OCI-LY1 (cell line): ENCODE measurements at regions not wholly inside any gene's neighbourhood (a gene's known extent, or its start where the extent isn't known, plus 50 kb on each side); places are given as distances from the start of the nearest gene placed in this dataset.

Experiments
- H2AFZ ChIP-seq: fragments of 200-600 bp; sonication (generic), shearing (Covaris generic); 2 replicates; pipeline ENCODE4 v1.6.0; 2014; ENCODE audit warnings: antibody characterized with exemption, mild to moderate bottlenecking, low read length
- H3F3A ChIP-seq: fragments of 200-600 bp; sonication (generic), shearing (Covaris generic); 2 replicates; pipeline ENCODE4 v1.6.0; 2014; ENCODE audit warnings: mild to moderate bottlenecking, antibody characterized with exemption, low read length, moderate library complexity; ENCODE audit not compliant: insufficient read depth
- H3K27ac ChIP-seq: fragments of 200-600 bp; sonication (generic); 2 replicates; pipeline ENCODE4 v1.5.1; 2014; ENCODE audit warnings: low read length, mixed run types, mild to moderate bottlenecking, low read depth; ENCODE audit not compliant: poor library complexity, severe bottlenecking
- H3K27me3 ChIP-seq: fragments of 200-600 bp; sonication (generic); 2 replicates; pipeline ENCODE4 v1.6.0; 2014; ENCODE audit warnings: antibody characterized with exemption, mild to moderate bottlenecking, low read length, moderate library complexity; ENCODE audit not compliant: insufficient read depth
- H3K36me3 ChIP-seq: fragments of 200-600 bp; sonication (generic); 2 replicates; pipeline ENCODE4 v1.6.1; 2014; ENCODE audit warnings: mild to moderate bottlenecking, antibody characterized with exemption, low read length, moderate library complexity, mixed read lengths; ENCODE audit not compliant: insufficient read depth
- H3K4me1 ChIP-seq: fragments of 200-600 bp; sonication (generic); 2 replicates; pipeline ENCODE4 v1.5.1; 2014; ENCODE audit warnings: mild to moderate bottlenecking, low read length, moderate library complexity; ENCODE audit not compliant: insufficient read depth, severe bottlenecking
- H3K4me2 ChIP-seq: fragments of 200-600 bp; sonication (generic), shearing (Covaris generic); 2 replicates; pipeline ENCODE4 v1.6.1; 2014; ENCODE audit warnings: low read length
- H3K4me3 ChIP-seq: fragments of 200-600 bp; sonication (generic); 2 replicates; pipeline ENCODE4 v1.5.1; 2014; ENCODE audit warnings: low read length, low read depth, mild to moderate bottlenecking, mixed read lengths; ENCODE audit not compliant: poor library complexity, severe bottlenecking
- H3K79me2 ChIP-seq: fragments of 200-600 bp; shearing (Covaris generic); 2 replicates; pipeline ENCODE4 v1.6.1; 2016; ENCODE audit warnings: mixed run types, low read length, mixed read lengths; ENCODE audit not compliant: insufficient read depth
- H3K9ac ChIP-seq: fragments of 200-600 bp; sonication (generic), shearing (Covaris generic); 2 replicates; pipeline ENCODE4 v1.6.1; 2014; ENCODE audit warnings: mild to moderate bottlenecking, low read length, mixed read lengths
- H3K9me2 ChIP-seq: fragments of 200-600 bp; sonication (generic), shearing (Covaris generic); 2 replicates; pipeline ENCODE4 v1.6.1; 2014; ENCODE audit warnings: low read depth, mild to moderate bottlenecking, low read length, mixed read lengths
- H3K9me3 ChIP-seq: fragments of 200-600 bp; shearing (Covaris generic); 2 replicates; pipeline ENCODE4 v1.6.1; 2014; ENCODE audit warnings: low read length, mixed read lengths
- H4K20me1 ChIP-seq: fragments of 200-600 bp; sonication (generic), shearing (Covaris generic); 2 replicates; pipeline ENCODE4 v1.6.0; 2016; ENCODE audit warnings: mild to moderate bottlenecking, low read length; ENCODE audit not compliant: insufficient read depth
- CTCF ChIP-seq: fragments of 200-600 bp; sonication (generic), shearing (Covaris generic); IDR thresholded peaks from 2 replicates; pipeline ENCODE4 v1.5.1; 2017; ENCODE audit warnings: mild to moderate bottlenecking, antibody characterized with exemption, low read length, moderate library complexity, mixed read lengths
- EZH2 ChIP-seq: fragments of 200-600 bp; sonication (generic), shearing (Covaris generic); IDR thresholded peaks from 2 replicates; pipeline ENCODE4 v1.8.0; 2017; ENCODE audit warnings: borderline replicate concordance, mixed run types, mild to moderate bottlenecking, antibody characterized with exemption, low read length, moderate library complexity, mixed read lengths

GRCh38 chr14:101008196-101008595 lies 104.7 kb upstream of the RTL1 start:
- Histone ChIP-seq H3K4me1 (no peaks in the 10 kb centered on the region), H3K27ac (no peak overlapping the region), H3K4me3 (no peak overlapping the region), H3K36me3 (no peaks in the 10 kb centered on the region), H3K27me3 (no peaks in the 10 kb centered on the region), H3K79me2 (no peaks in the 10 kb centered on the region), H3K9me2 (no peaks in the 10 kb centered on the region), H3K9ac (no peak overlapping the region), H4K20me1 (no peaks in the 10 kb centered on the region), H3K9me3 (no peaks in the 10 kb centered on the region), H3K4me2 (no peak overlapping the region), H2AFZ (no peak overlapping the region), H3F3A (no peaks in the 10 kb centered on the region)
- TF ChIP-seq CTCF (no peak), EZH2 (no peak)

GRCh38 chr14:101008631-101009336 lies 105.3 kb upstream of the RTL1 start:
- H2AFZ ChIP-seq, result no peak overlapping the region
- no peaks in the 10 kb centered on the region for H3K79me2 ChIP-seq
- no peaks in the 10 kb centered on the region for H3K4me1 ChIP-seq
- no peaks in the 10 kb centered on the region for H3K9me3 ChIP-seq
- no peaks in the 10 kb centered on the region for H3K36me3 ChIP-seq
- no peak overlapping the region for H3K4me2 ChIP-seq
- no peaks in the 10 kb centered on the region for H3F3A ChIP-seq
- H3K27ac ChIP-seq, result no peak overlapping the region
- H3K9ac ChIP-seq, result no peak overlapping the region
- H3K27me3 ChIP-seq, result no peaks in the 10 kb centered on the region
- H3K9me2 ChIP-seq, result no peaks in the 10 kb centered on the region
- TF ChIP-seq EZH2 (no peak), CTCF (no peak)
- H3K4me3 ChIP-seq, result no peak overlapping the region
- no peaks in the 10 kb centered on the region for H4K20me1 ChIP-seq

DNA sequence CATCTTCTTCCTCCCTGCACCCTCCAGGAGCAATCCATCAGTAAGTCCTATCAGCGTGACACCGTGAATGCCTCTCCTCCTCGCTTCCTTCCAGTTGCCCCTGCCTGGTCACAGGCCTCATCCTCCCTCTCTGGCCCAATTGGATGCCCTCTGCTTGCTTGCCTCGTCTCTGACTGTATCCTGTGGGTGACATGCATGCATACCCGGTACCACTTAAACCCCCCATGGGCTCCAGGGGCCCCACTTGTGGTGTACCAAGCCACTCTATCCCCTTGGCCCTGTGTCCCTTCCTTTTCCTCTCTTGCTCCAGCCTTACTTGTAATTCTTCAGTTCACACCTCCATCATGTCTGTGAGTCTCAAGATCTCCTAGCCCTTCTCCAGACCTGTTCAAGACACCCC lies 106.0 kb upstream of the RTL1 start:
- Histone ChIP-seq H3K9me3 (no peaks in the 10 kb centered on the region), H3K27me3 (no peaks in the 10 kb centered on the region), H3K9ac (no peak overlapping the region), H4K20me1 (no peaks in the 10 kb centered on the region), H3K4me3 (no peak overlapping the region), H3K4me2 (no peak overlapping the region), H3K9me2 (no peaks in the 10 kb centered on the region), H3F3A (no peaks in the 10 kb centered on the region), H3K36me3 (no peaks in the 10 kb centered on the region), H3K27ac (no peak overlapping the region), H3K4me1 (no peaks in the 10 kb centered on the region), H3K79me2 (no peaks in the 10 kb centered on the region), H2AFZ (no peak overlapping the region)
- TF ChIP-seq CTCF, result no peak
- no peak for TF ChIP-seq EZH2
